ENCODE measurements at regions not wholly inside any gene's neighbourhood (a gene's known extent, or its start where the extent isn't known, plus 50 kb on each side); places are given as distances from the start of the nearest gene placed in this dataset.

GRCh38 chr6:147150293-147150692, 53.9 kb upstream of the STXBP5 start:
- no peak overlapping the region for H3K4me3 ChIP-seq (replicated peaks; ENCODE audit: low read depth, low read length)
- no peak for TF ChIP-seq CTCF (IDR thresholded peaks at IDR 0.05; ENCODE audit: low read depth, low read length, missing control alignments)
- no peak for DNase-seq (ENCODE audit: extremely low read depth, low read depth)
